Stimulated activated CD8-positive, alpha-beta memory T cell treated with anti-CD3 and anti-CD28 coated beads, Interleukin-4, amount 100 ng/mL, for 24 hours (primary cell): ENCODE measurements at regions not wholly inside any gene's neighbourhood (a gene's known extent, or its start where the extent isn't known, plus 50 kb on each side); places are given as distances from the start of the nearest gene placed in this dataset.

ENCODE experiments used
- DNase-seq: peaks from one replicate; pipeline ENCODE4 v3.0.0-alpha.2; 2020; ENCODE audit warnings: low read depth

- no peak for DNase-seq
Observed at GRCh38 chr9:129240581-129241211, 62.6 kb upstream of the IER5L start.

- DNase-seq, result no peak
Observed at GRCh38 chr9:129239946-129240490, 62.0 kb upstream of the IER5L start.

GRCh38 chr9:129237803-129238202, 59.7 kb upstream of the IER5L start:
- no peak for DNase-seq

GRCh38 chr9:129237164-129237611, 59.1 kb upstream of the IER5L start:
- DNase-seq, result peak; percentile 54

GRCh38 chr9:129236441-129237145, 58.5 kb upstream of the IER5L start:
- DNase-seq, result no peak

GRCh38 chr9:129235931-129236331, 57.9 kb upstream of the IER5L start:
- peak; percentile 35 for DNase-seq

- no peak for DNase-seq
Observed at GRCh38 chr9:129235041-129235930, 57.2 kb upstream of the IER5L start.

- no peak for DNase-seq
Observed at GRCh38 chr9:129234491-129234890, 56.4 kb upstream of the IER5L start.

GRCh38 chr9:129232839-129233591, 55.0 kb upstream of the IER5L start:
- no peak for DNase-seq

GRCh38 chr9:129231759-129232158, 53.7 kb upstream of the IER5L start:
- no peak for DNase-seq

- DNase-seq, result no peak
Observed at GRCh38 chr9:129231022-129231739, 53.1 kb upstream of the IER5L start.

GRCh38 chr9:129230302-129230701, 52.2 kb upstream of the IER5L start:
- DNase-seq, result no peak
